HG03097 (cell line): ENCODE measurements at regions not wholly inside any gene's neighbourhood (a gene's known extent, or its start where the extent isn't known, plus 50 kb on each side); places are given as distances from the start of the nearest gene placed in this dataset.
A peak's percentile ranks its signal among the peaks of the same experiment; 100 is the strongest.
"Not testable (repeated sequence)": the region's sequence is repeated elsewhere in the genome, so short reads cannot be mapped to it uniquely, and the experiment has no call there.

ENCODE experiments used
- ATAC-seq: cut with Tn5 transposase; IDR thresholded peaks from one replicate; pipeline ENCODE4 v1.9.1; 2021; ENCODE audit not compliant: unreplicated experiment, low FRiP score

GRCh38 chr6:119539066-119539746, 189.6 kb upstream of the MAN1A1 start:
- no peak for ATAC-seq

- no peak for ATAC-seq
Observed at GRCh38 chr6:119536666-119537065, 187.1 kb upstream of the MAN1A1 start.

- no peak for ATAC-seq
Observed at GRCh38 chr6:119535332-119535731, 185.8 kb upstream of the MAN1A1 start.

- ATAC-seq, result peak; percentile 63
Observed at GRCh38 chr6:119533603-119534279, 184.2 kb upstream of the MAN1A1 start.

GRCh38 chr6:119527231-119527578, 177.6 kb upstream of the MAN1A1 start:
- ATAC-seq, result no peak

GRCh38 chr6:119526561-119527230, 177.1 kb upstream of the MAN1A1 start:
- ATAC-seq, result no peak

- no peak for ATAC-seq
Observed at GRCh38 chr6:119524410-119524809, 174.8 kb upstream of the MAN1A1 start.

GRCh38 chr6:119523556-119523955, 174.0 kb upstream of the MAN1A1 start:
- ATAC-seq, result no peak

- ATAC-seq, result no peak
Observed at GRCh38 chr6:119521251-119521650, 171.7 kb upstream of the MAN1A1 start.

GRCh38 chr6:119517428-119517827, 167.9 kb upstream of the MAN1A1 start:
- no peak for ATAC-seq

- ATAC-seq, result no peak
Observed at GRCh38 chr6:119514345-119514744, 164.8 kb upstream of the MAN1A1 start.

- ATAC-seq, result no peak
Observed at GRCh38 chr6:119511024-119511423, 161.5 kb upstream of the MAN1A1 start.

- ATAC-seq, result no peak
Observed at GRCh38 chr6:119510246-119510645, 160.7 kb upstream of the MAN1A1 start.

- ATAC-seq, result no peak
Observed at GRCh38 chr6:119506631-119507174, 157.1 kb upstream of the MAN1A1 start.

GRCh38 chr6:119501798-119502483, 152.4 kb upstream of the MAN1A1 start:
- ATAC-seq, result peak; percentile 68

- ATAC-seq, result no peak
Observed at GRCh38 chr6:119499797-119500196, 150.2 kb upstream of the MAN1A1 start.

GRCh38 chr6:119497988-119498727, 148.6 kb upstream of the MAN1A1 start:
- ATAC-seq, result no peak

GRCh38 chr6:119495230-119495683, 145.7 kb upstream of the MAN1A1 start:
- no peak for ATAC-seq

GRCh38 chr6:119493980-119494379, 144.4 kb upstream of the MAN1A1 start:
- no peak for ATAC-seq

GRCh38 chr6:119491112-119491511, 141.6 kb upstream of the MAN1A1 start:
- ATAC-seq, result not testable (repeated sequence)
